DOHH2 (cell line): ENCODE measurements at regions not wholly inside any gene's neighbourhood (a gene's known extent, or its start where the extent isn't known, plus 50 kb on each side); places are given as distances from the start of the nearest gene placed in this dataset.

Source experiments
- EZH2phosphoT487 ChIP-seq: fragments of 200-600 bp; sonication (generic); IDR thresholded peaks from 2 replicates; pipeline ENCODE4 v1.6.1; 2017; ENCODE audit warnings: borderline replicate concordance, mild to moderate bottlenecking, antibody characterized with exemption, low read length, moderate library complexity, mixed read lengths
- TF ChIP-seq, protein P1 (sequence below): fragments of 200-600 bp; sonication (generic); IDR thresholded peaks from one replicate; pipeline ENCODE4 v1.5.1; 2014; ENCODE audit warnings: antibody characterized with exemption, mild to moderate bottlenecking, low read depth, low read length; ENCODE audit not compliant: poor library complexity, severe bottlenecking

DNA sequence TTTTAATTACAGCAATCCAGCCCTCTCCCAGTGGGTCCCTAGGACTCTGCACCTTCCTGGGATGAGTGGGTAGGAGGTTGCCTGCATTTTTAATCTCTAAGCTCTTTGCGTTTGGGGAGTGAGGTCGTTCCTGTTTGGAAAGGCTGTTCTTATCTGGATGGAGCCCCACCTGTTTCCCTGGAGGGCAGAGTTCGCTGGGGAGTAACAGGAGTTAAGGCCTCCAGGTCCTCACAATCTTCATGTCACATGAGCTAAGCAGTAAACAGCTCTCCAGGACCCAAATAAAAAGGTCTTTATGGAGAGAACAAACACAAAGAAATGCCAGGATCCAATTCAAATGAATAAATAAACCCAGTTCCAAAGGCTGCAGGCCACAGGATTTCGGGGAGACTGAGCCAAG is 56.0 kb upstream of the RFLNA start:
- TF ChIP-seq, protein P1, sequence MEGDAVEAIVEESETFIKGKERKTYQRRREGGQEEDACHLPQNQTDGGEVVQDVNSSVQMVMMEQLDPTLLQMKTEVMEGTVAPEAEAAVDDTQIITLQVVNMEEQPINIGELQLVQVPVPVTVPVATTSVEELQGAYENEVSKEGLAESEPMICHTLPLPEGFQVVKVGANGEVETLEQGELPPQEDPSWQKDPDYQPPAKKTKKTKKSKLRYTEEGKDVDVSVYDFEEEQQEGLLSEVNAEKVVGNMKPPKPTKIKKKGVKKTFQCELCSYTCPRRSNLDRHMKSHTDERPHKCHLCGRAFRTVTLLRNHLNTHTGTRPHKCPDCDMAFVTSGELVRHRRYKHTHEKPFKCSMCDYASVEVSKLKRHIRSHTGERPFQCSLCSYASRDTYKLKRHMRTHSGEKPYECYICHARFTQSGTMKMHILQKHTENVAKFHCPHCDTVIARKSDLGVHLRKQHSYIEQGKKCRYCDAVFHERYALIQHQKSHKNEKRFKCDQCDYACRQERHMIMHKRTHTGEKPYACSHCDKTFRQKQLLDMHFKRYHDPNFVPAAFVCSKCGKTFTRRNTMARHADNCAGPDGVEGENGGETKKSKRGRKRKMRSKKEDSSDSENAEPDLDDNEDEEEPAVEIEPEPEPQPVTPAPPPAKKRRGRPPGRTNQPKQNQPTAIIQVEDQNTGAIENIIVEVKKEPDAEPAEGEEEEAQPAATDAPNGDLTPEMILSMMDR, result no peak
- no peak for TF ChIP-seq EZH2phosphoT487
